PFSK-1 (cell line): ENCODE measurements at regions not wholly inside any gene's neighbourhood (a gene's known extent, or its start where the extent isn't known, plus 50 kb on each side); places are given as distances from the start of the nearest gene placed in this dataset.

Source experiments
- SIN3A ChIP-seq: IDR thresholded peaks from 2 replicates; pipeline ENCODE4 v1.6.1; 2012; ENCODE audit warnings: mild to moderate bottlenecking, low read length, moderate library complexity, borderline replicate concordance; ENCODE audit not compliant: insufficient read depth
- TAF1 ChIP-seq: IDR thresholded peaks from 2 replicates; pipeline ENCODE4 v1.6.1; 2012; ENCODE audit warnings: low read length, control low read depth, borderline replicate concordance; ENCODE audit not compliant: insufficient read depth

DNA sequence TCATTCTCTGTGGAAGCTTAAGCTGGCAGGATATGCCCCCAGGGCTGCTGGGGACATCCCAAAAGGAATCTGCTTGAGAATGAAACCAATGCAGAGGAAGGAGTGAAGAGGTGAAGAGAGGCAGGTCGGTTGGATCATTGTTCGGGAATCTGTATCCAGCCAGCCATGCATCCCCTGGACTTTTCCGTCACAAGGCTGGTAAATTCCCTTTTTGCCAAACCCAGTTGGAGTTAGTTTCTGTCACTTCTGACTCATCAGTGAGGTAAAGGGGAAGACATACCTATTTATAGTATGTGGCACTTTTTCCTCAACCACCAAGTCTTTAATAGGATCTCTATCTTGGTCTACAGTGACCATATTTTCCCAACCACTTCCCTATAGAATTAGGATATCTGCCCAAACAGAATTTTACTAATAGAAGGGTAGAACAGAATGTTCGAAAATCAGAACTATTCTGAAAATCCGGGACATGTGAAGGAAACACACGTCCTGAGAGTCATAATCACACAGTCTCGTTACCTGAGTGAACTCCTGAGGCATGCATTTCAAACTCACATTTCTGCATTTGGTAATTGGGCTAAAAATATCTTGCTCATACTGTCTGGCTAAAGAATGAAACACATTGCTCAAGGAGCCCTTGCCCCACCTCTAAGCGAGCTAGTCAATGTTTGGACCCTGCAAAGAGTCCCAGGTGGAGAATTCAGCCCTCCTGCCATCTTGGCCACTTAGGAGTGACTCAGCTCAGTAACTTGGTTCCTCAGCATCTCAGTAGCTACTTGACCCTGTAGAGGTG lies 289.7 kb upstream of the ADAMTS9 start:
- TF ChIP-seq TAF1: no peak
- TF ChIP-seq SIN3A: no peak
